ENCODE measurements at regions not wholly inside any gene's neighbourhood (a gene's known extent, or its start where the extent isn't known, plus 50 kb on each side); places are given as distances from the start of the nearest gene placed in this dataset.

- TF ChIP-seq TAF1 (IDR thresholded peaks at IDR 0.05; ENCODE audit: low read depth) (no peak), REST (IDR thresholded peaks at IDR 0.05; ENCODE audit: low read depth) (no peak), CREB1 (IDR thresholded peaks at IDR 0.05; ENCODE audit: low read depth) (no peak), CEBPB (IDR thresholded peaks at IDR 0.05) (no peak)
Observed at GRCh38 chr6:94813806-94814205, 763.5 kb upstream of the MANEA start.
